Lung microvascular endothelial cell (primary cell): ENCODE measurements at regions not wholly inside any gene's neighbourhood (a gene's known extent, or its start where the extent isn't known, plus 50 kb on each side); places are given as distances from the start of the nearest gene placed in this dataset.
"Not testable (repeated sequence)": the region's sequence is repeated elsewhere in the genome, so short reads cannot be mapped to it uniquely, and the experiment has no call there.

Source experiments
- DNase-seq, 2 donors: peaks; one replicate each; pipeline versions ENCODE4 v3.0.0 to v3.0.0-alpha.2; 2010; ENCODE audit warnings: low read depth in 2 of 2

- no peak for DNase-seq
These were observed 509.2 kb downstream of the CDH10 start for GRCh38 chr5:24135536-24135935.

GRCh38 chr5:24141046-24141445, 503.7 kb downstream of the CDH10 start:
- no peak for DNase-seq

GRCh38 chr5:24142341-24142740, 502.4 kb downstream of the CDH10 start:
- DNase-seq: no peak

GRCh38 chr5:24145806-24146205, 499.0 kb downstream of the CDH10 start:
- DNase-seq: no peak

GRCh38 chr5:24161559-24161958, 483.2 kb downstream of the CDH10 start:
- no peak for DNase-seq

GRCh38 chr5:24162343-24162742, 482.4 kb downstream of the CDH10 start:
- DNase-seq: no peak

GRCh38 chr5:24163091-24163490, 481.7 kb downstream of the CDH10 start:
- no peak for DNase-seq

GRCh38 chr5:24167806-24168205, 477.0 kb downstream of the CDH10 start:
- no peak for DNase-seq

GRCh38 chr5:24170026-24170425, 474.8 kb downstream of the CDH10 start:
- DNase-seq: no peak

- DNase-seq: not testable (repeated sequence)
These were observed 473.8 kb downstream of the CDH10 start for GRCh38 chr5:24170930-24171329.

GRCh38 chr5:24177821-24178220, 467.0 kb downstream of the CDH10 start:
- DNase-seq: no peak

GRCh38 chr5:24183981-24184380, 460.8 kb downstream of the CDH10 start:
- no peak for DNase-seq

GRCh38 chr5:24188216-24188925, 456.4 kb downstream of the CDH10 start:
- no peak for DNase-seq

- DNase-seq: no peak
These were observed 448.0 kb downstream of the CDH10 start for GRCh38 chr5:24196789-24197188.

GRCh38 chr5:24208686-24209106, 436.1 kb downstream of the CDH10 start:
- DNase-seq: no peak

- DNase-seq: no peak
These were observed 429.7 kb downstream of the CDH10 start for GRCh38 chr5:24215114-24215513.

GRCh38 chr5:24222876-24223275, 421.9 kb downstream of the CDH10 start:
- DNase-seq: peak in 1 of 2 donors; percentile 22

- no peak for DNase-seq
These were observed 419.7 kb downstream of the CDH10 start for GRCh38 chr5:24225051-24225450.

- DNase-seq: no peak
These were observed 418.3 kb downstream of the CDH10 start for GRCh38 chr5:24226479-24226878.

- not testable (repeated sequence) for DNase-seq
These were observed 416.9 kb downstream of the CDH10 start for GRCh38 chr5:24227881-24228280.

GRCh38 chr5:24232041-24232440, 412.7 kb downstream of the CDH10 start:
- no peak for DNase-seq

- DNase-seq: no peak
These were observed 411.8 kb downstream of the CDH10 start for GRCh38 chr5:24232929-24233498.

- DNase-seq: no peak
These were observed 408.8 kb downstream of the CDH10 start for GRCh38 chr5:24235946-24236345.
